Endodermal cell (in vitro differentiated cells): ENCODE measurements at regions not wholly inside any gene's neighbourhood (a gene's known extent, or its start where the extent isn't known, plus 50 kb on each side); places are given as distances from the start of the nearest gene placed in this dataset.

Source experiments
- DNase-seq: peaks from one replicate; pipeline ENCODE4 v3.0.0-alpha.2; 2017
- H3K27ac ChIP-seq: 2 replicates; pipeline ENCODE4 v1.5.1; 2013; ENCODE audit warnings: mild to moderate bottlenecking, low read depth, low read length, moderate library complexity
- H3K27me3 ChIP-seq: 2 replicates; pipeline ENCODE4 v1.6.1; 2013; ENCODE audit warnings: mild to moderate bottlenecking, low read length, moderate library complexity; ENCODE audit not compliant: insufficient read depth, control insufficient read depth, poor library complexity, severe bottlenecking
- H3K36me3 ChIP-seq: 2 replicates; pipeline ENCODE4 v1.7.0; 2013; ENCODE audit warnings: mild to moderate bottlenecking, low read length, moderate library complexity; ENCODE audit not compliant: control insufficient read depth, insufficient read depth
- H3K4me1 ChIP-seq: one replicate; pipeline ENCODE4 v1.7.0; 2013; ENCODE audit warnings: low read length; ENCODE audit not compliant: control insufficient read depth, insufficient read depth
- H3K4me3 ChIP-seq: 2 replicates; pipeline ENCODE4 v1.5.1; 2013; ENCODE audit warnings: mild to moderate bottlenecking, low read length, moderate library complexity
- H3K9ac ChIP-seq: 2 replicates; pipeline ENCODE4 v1.6.1; 2013; ENCODE audit warnings: mild to moderate bottlenecking, low read length, moderate library complexity; ENCODE audit not compliant: poor library complexity, severe bottlenecking; ENCODE audit errors: extremely low read depth
- H3K9me3 ChIP-seq: 2 replicates; pipeline ENCODE4 v1.6.1; 2013; ENCODE audit warnings: mild to moderate bottlenecking, low read length, moderate library complexity; ENCODE audit not compliant: control insufficient read depth
- H3K27ac Mint-ChIP-seq: 2 replicates; pipeline ENCODE4 v1.8.0; 2020; ENCODE audit warnings: mixed read lengths
- H3K27me3 Mint-ChIP-seq: 2 replicates; pipeline ENCODE4 v1.8.0; 2021; ENCODE audit warnings: mild to moderate bottlenecking, mixed read lengths; ENCODE audit not compliant: insufficient read depth
- H3K36me3 Mint-ChIP-seq: 2 replicates; pipeline ENCODE4 v1.8.0; 2020; ENCODE audit warnings: low read depth, mixed read lengths
- H3K4me1 Mint-ChIP-seq: 2 replicates; pipeline ENCODE4 v1.8.0; 2020; ENCODE audit warnings: mixed read lengths
- H3K4me3 Mint-ChIP-seq: 2 replicates; pipeline ENCODE4 v1.8.0; 2020; ENCODE audit warnings: mild to moderate bottlenecking, moderate library complexity, mixed read lengths
- H3K9me3 Mint-ChIP-seq: 2 replicates; pipeline ENCODE4 v1.8.0; 2020; ENCODE audit warnings: mild to moderate bottlenecking, mixed read lengths
- CTCF ChIP-seq: fragments of 200-600 bp; sonication (generic); conservative IDR thresholded peaks from 2 replicates; pipeline ENCODE4 v1.5.0; 2021; ENCODE audit warnings: antibody characterized with exemption, mild to moderate bottlenecking
- WGBS, 2 experiments: methylation state at CpG; one replicate each; pipeline versions ENCODE4 v1.1.5 to v1.1.7; 2013; ENCODE audit warnings: missing lambda C conversion rate in 2 of 2, mixed read lengths in 1 of 2; ENCODE audit not compliant: insufficient coverage in 1 of 2, insufficient read length in 1 of 2; 5-methylcytosine and 5-hydroxymethylcytosine counted together

- H3K4me1 ChIP-seq = peaks cover 3% of the 10 kb centered on the region
- H3K9me3 ChIP-seq = no peaks in the 10 kb centered on the region
- Mint-ChIP-seq H3K4me1 (peaks cover 15% of the 10 kb centered on the region), H3K9me3 (no peaks in the 10 kb centered on the region), H3K4me3 (no peak overlapping the region), H3K36me3 (no peaks in the 10 kb centered on the region), H3K27me3 (no peaks in the 10 kb centered on the region), H3K27ac (no peak overlapping the region)
- 75 to 76% methylated on average over 1 to 2 of the region's 2 CpGs for WGBS, 2 experiments
- no peaks in the 10 kb centered on the region for H3K27me3 ChIP-seq
- no peak overlapping the region for H3K9ac ChIP-seq
- H3K4me3 ChIP-seq = no peak overlapping the region
- no peak for TF ChIP-seq CTCF
- no peak overlapping the region for H3K27ac ChIP-seq
- H3K36me3 ChIP-seq = no peaks in the 10 kb centered on the region
- no peak for DNase-seq
Observed at GRCh38 chr4:132003593-132003992, 1145.5 kb upstream of the PCDH10 start.

- Mint-ChIP-seq H3K36me3 (no peaks in the 10 kb centered on the region), H3K9me3 (no peaks in the 10 kb centered on the region), H3K4me1 (no peaks in the 10 kb centered on the region), H3K27me3 (no peaks in the 10 kb centered on the region), H3K4me3 (no peak overlapping the region), H3K27ac (no peak overlapping the region)
- Histone ChIP-seq H3K4me3 (no peak overlapping the region), H3K36me3 (no peaks in the 10 kb centered on the region), H3K27me3 (no peaks in the 10 kb centered on the region), H3K4me1 (no peaks in the 10 kb centered on the region), H3K9me3 (no peaks in the 10 kb centered on the region), H3K27ac (no peak overlapping the region), H3K9ac (no peak overlapping the region)
- DNase-seq = no peak
- TF ChIP-seq CTCF = no peak
Observed at GRCh38 chr4:132015321-132015720, 1133.8 kb upstream of the PCDH10 start.

GRCh38 chr4:132016703-132017350 is 1132.3 kb upstream of the PCDH10 start:
- H3K4me1 ChIP-seq = no peaks in the 10 kb centered on the region
- no peak for TF ChIP-seq CTCF
- no peak overlapping the region for H3K27ac ChIP-seq
- 85% methylated on average over 1 of the region's 2 CpGs; no CpG with 5 or more reads in 1 of the 2 experiments for WGBS, 2 experiments
- Mint-ChIP-seq H3K36me3 (no peaks in the 10 kb centered on the region), H3K27ac (no peak overlapping the region), H3K9me3 (no peaks in the 10 kb centered on the region), H3K4me3 (no peak overlapping the region), H3K27me3 (no peaks in the 10 kb centered on the region), H3K4me1 (no peaks in the 10 kb centered on the region)
- no peak for DNase-seq
- no peaks in the 10 kb centered on the region for H3K36me3 ChIP-seq
- no peaks in the 10 kb centered on the region for H3K9me3 ChIP-seq
- H3K9ac ChIP-seq = no peak overlapping the region
- no peak overlapping the region for H3K4me3 ChIP-seq
- H3K27me3 ChIP-seq = no peaks in the 10 kb centered on the region
